SU-DHL-6 (cell line): ENCODE measurements at regions not wholly inside any gene's neighbourhood (a gene's known extent, or its start where the extent isn't known, plus 50 kb on each side); places are given as distances from the start of the nearest gene placed in this dataset.

ENCODE experiments used
- H2AFZ ChIP-seq: fragments of 200-600 bp; sonication (generic); 2 replicates; pipeline ENCODE4 v1.6.1; 2014; ENCODE audit warnings: low read depth, mild to moderate bottlenecking, moderate library complexity, mixed read lengths, antibody characterized with exemption, low read length; ENCODE audit not compliant: severe bottlenecking
- H3F3A ChIP-seq: fragments of 200-600 bp; shearing (Covaris generic); 2 replicates; pipeline ENCODE4 v1.6.0; 2016; ENCODE audit warnings: antibody characterized with exemption, mild to moderate bottlenecking; ENCODE audit not compliant: insufficient read depth
- H3K27ac ChIP-seq: fragments of 200-600 bp; sonication (generic); 2 replicates; pipeline ENCODE4 v1.5.1; 2016; ENCODE audit warnings: low read depth, mild to moderate bottlenecking, low read length, moderate library complexity, mixed read lengths
- H3K27me3 ChIP-seq: fragments of 200-600 bp; sonication (generic), shearing (Covaris generic); 2 replicates; pipeline ENCODE4 v1.6.0; 2014; ENCODE audit warnings: mild to moderate bottlenecking, low read length
- H3K36me3 ChIP-seq: fragments of 200-600 bp; sonication (generic); 2 replicates; pipeline ENCODE4 v1.6.1; 2014; ENCODE audit warnings: mild to moderate bottlenecking, low read length, mixed read lengths
- H3K4me2 ChIP-seq: fragments of 300-600, 200-600 bp; shearing (Covaris generic), sonication (generic); 2 replicates; pipeline ENCODE4 v1.6.0; 2014; ENCODE audit warnings: low read length, low read depth, mild to moderate bottlenecking; ENCODE audit not compliant: poor library complexity, severe bottlenecking
- H3K4me3 ChIP-seq: fragments of 200-600 bp; sonication (generic); 2 replicates; pipeline ENCODE4 v1.5.1; 2014; ENCODE audit warnings: antibody characterized with exemption, low read length, mild to moderate bottlenecking, mixed read lengths; ENCODE audit not compliant: insufficient read depth, poor library complexity, severe bottlenecking
- H3K79me2 ChIP-seq: fragments of 200-600 bp; sonication (generic); 2 replicates; pipeline ENCODE4 v1.6.1; 2014; ENCODE audit warnings: mild to moderate bottlenecking, low read length, moderate library complexity; ENCODE audit not compliant: insufficient read depth
- H3K9ac ChIP-seq: fragments of 200-600 bp; sonication (generic); 2 replicates; pipeline ENCODE4 v1.7.0; 2014; ENCODE audit warnings: mild to moderate bottlenecking, low read length
- H3K9me2 ChIP-seq: fragments of 200-600 bp; sonication (generic); replicated peaks from 2 replicates; pipeline ENCODE4 v1.6.1; 2014; ENCODE audit warnings: low read length; ENCODE audit not compliant: insufficient read depth
- H3K9me3 ChIP-seq: fragments of 200-600 bp; sonication (generic); 2 replicates; pipeline ENCODE4 v1.6.1; 2014; ENCODE audit warnings: low read length, mixed read lengths; ENCODE audit not compliant: insufficient read depth
- H4K20me1 ChIP-seq: fragments of 200-600 bp; sonication (generic); 2 replicates; pipeline ENCODE4 v1.6.1; 2014; ENCODE audit warnings: low read depth, mild to moderate bottlenecking, antibody characterized with exemption, low read length, moderate library complexity, mixed read lengths
- EZH2phosphoT487 ChIP-seq: fragments of 200-600 bp; sonication (generic), shearing (Covaris generic); conservative IDR thresholded peaks from 2 replicates; pipeline ENCODE4 v1.6.1; 2018; ENCODE audit warnings: mild to moderate bottlenecking, antibody characterized with exemption, low read length, moderate library complexity, mixed read lengths
- TF ChIP-seq, protein P1 (sequence below): fragments of 200-600 bp; sonication (generic); IDR thresholded peaks from one replicate; pipeline ENCODE4 v1.5.1; 2017; ENCODE audit warnings: antibody characterized with exemption, mild to moderate bottlenecking, low read length, moderate library complexity; ENCODE audit not compliant: insufficient read depth, poor library complexity, severe bottlenecking

DNA sequence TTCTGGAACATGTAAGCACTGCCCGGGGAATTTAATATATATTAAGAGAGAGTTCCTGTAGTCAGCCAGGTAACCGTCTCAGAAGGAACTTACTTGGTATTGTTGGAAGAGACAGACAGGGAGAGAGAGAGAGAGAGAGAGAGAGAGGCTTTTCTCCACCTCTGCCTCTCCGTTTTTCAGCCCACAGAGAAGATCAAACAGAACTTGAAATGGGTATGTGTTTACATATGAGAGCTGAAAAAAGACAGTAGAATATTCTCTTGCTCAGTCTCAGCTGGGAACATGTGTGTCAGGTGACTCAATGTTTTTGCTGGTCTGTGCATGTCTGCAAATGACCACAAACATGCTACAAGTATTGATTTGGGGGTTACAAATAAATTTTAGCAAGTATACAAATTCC lies 81.9 kb downstream of the MAGED1 start:
- no peak overlapping the region for H3K27ac ChIP-seq
- no peaks in the 10 kb centered on the region for H3K9me2 ChIP-seq
- H3K36me3 ChIP-seq: no peaks in the 10 kb centered on the region
- no peak overlapping the region for H3K4me3 ChIP-seq
- no peak overlapping the region for H3K4me2 ChIP-seq
- no peaks in the 10 kb centered on the region for H3K9me3 ChIP-seq
- TF ChIP-seq EZH2phosphoT487: no peak
- TF ChIP-seq, protein P1, sequence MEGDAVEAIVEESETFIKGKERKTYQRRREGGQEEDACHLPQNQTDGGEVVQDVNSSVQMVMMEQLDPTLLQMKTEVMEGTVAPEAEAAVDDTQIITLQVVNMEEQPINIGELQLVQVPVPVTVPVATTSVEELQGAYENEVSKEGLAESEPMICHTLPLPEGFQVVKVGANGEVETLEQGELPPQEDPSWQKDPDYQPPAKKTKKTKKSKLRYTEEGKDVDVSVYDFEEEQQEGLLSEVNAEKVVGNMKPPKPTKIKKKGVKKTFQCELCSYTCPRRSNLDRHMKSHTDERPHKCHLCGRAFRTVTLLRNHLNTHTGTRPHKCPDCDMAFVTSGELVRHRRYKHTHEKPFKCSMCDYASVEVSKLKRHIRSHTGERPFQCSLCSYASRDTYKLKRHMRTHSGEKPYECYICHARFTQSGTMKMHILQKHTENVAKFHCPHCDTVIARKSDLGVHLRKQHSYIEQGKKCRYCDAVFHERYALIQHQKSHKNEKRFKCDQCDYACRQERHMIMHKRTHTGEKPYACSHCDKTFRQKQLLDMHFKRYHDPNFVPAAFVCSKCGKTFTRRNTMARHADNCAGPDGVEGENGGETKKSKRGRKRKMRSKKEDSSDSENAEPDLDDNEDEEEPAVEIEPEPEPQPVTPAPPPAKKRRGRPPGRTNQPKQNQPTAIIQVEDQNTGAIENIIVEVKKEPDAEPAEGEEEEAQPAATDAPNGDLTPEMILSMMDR: no peak
- H4K20me1 ChIP-seq: no peaks in the 10 kb centered on the region
- H3F3A ChIP-seq: no peaks in the 10 kb centered on the region
- H3K9ac ChIP-seq: no peak overlapping the region
- H2AFZ ChIP-seq: no peak overlapping the region
- no peaks in the 10 kb centered on the region for H3K79me2 ChIP-seq
- H3K27me3 ChIP-seq: no peaks in the 10 kb centered on the region

DNA sequence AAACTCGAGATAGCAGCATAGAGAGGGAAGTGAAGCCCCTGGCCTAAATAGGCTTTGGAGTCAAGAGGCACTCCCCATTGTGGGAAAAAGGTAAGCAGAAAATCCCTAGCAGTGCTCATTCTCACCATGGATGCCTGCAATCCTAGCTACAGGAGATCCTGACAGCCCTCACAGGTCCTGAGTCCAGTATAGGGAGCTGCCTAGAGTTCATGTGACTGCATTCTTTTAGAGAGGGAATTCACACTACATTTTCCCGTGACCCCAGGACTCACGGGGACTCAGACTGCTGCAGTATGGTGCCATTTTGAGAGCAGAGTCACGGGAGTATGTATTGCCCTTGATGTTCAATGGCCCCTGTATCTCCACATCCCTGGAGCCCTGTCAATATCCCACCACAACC lies 82.4 kb downstream of the MAGED1 start:
- Histone ChIP-seq H3K27ac (no peak overlapping the region), H3K79me2 (no peaks in the 10 kb centered on the region), H3K27me3 (no peaks in the 10 kb centered on the region), H3K4me3 (no peak overlapping the region), H3K9ac (no peak overlapping the region), H2AFZ (no peak overlapping the region), H3K4me2 (no peak overlapping the region), H4K20me1 (no peaks in the 10 kb centered on the region), H3K9me3 (no peaks in the 10 kb centered on the region), H3K9me2 (no peaks in the 10 kb centered on the region), H3F3A (no peaks in the 10 kb centered on the region), H3K36me3 (no peaks in the 10 kb centered on the region)
- TF ChIP-seq EZH2phosphoT487: no peak
- TF ChIP-seq, protein P1: no peak

DNA sequence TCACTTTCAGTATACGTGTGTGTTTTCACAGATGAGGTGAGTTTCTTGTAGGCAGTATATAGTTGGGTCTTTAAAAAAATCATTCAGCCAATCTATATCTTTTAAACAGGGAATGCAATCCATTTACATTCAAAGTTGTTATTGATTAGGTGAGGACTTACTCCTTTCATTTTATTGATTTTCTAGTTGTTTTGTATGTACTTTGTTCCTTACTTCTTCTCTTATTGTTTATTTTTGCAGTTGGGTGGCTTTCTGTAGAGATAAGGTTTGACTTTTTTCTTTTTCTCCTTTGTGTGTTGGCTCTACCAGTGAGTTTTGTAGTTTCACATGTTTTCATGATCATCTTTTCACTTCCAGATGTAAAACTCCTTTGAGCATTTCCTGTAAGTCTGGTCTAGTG lies 83.1 kb downstream of the MAGED1 start:
- Histone ChIP-seq H3K79me2 (no peaks in the 10 kb centered on the region), H3K36me3 (no peaks in the 10 kb centered on the region), H3F3A (no peaks in the 10 kb centered on the region), H2AFZ (no peak overlapping the region), H3K9ac (no peak overlapping the region), H3K4me2 (no peak overlapping the region), H3K9me3 (no peaks in the 10 kb centered on the region), H4K20me1 (no peaks in the 10 kb centered on the region), H3K27ac (no peak overlapping the region), H3K27me3 (no peaks in the 10 kb centered on the region), H3K4me3 (no peak overlapping the region), H3K9me2 (no peaks in the 10 kb centered on the region)
- TF ChIP-seq, protein P1: no peak
